GM13977 (cell line): ENCODE measurements at regions not wholly inside any gene's neighbourhood (a gene's known extent, or its start where the extent isn't known, plus 50 kb on each side); places are given as distances from the start of the nearest gene placed in this dataset.

Source experiments
- DNase-seq: peaks from one replicate; pipeline ENCODE4 v3.0.0; 2012; ENCODE audit warnings: low spot score
- CTCF ChIP-seq: IDR thresholded peaks from 2 replicates; pipeline ENCODE4 v1.5.1; 2012; ENCODE audit warnings: mild to moderate bottlenecking, control low read depth; ENCODE audit not compliant: insufficient read depth; ENCODE audit errors: extremely low read depth, missing control alignments
- in situ Hi-C: fragments of 300-500 bp; cut with MboI; formaldehyde crosslinking; loops from one replicate; pipeline ENCODE4 v1.12.0; 2022; ENCODE audit warnings: low sequenced_read_pairs, low pct_unique_long_range_greater_than_20kb, mixed read lengths, inconsistent platforms; ENCODE audit not compliant: unreplicated experiment

- in situ Hi-C loops: no loop called here
- no peak for TF ChIP-seq CTCF
- no peak for DNase-seq
Measured at GRCh38 chr2:58539973-58540372, 298.8 kb upstream of the FANCL start.

GRCh38 chr2:58535990-58536389, 294.9 kb upstream of the FANCL start:
- no peak for DNase-seq
- in situ Hi-C loops: no loop called here

GRCh38 chr2:58535182-58535581, 294.1 kb upstream of the FANCL start:
- DNase-seq: no peak
- in situ Hi-C loops: no loop called here
- no peak for TF ChIP-seq CTCF

More at GRCh38 chr2:58535990-58536389, 294.9 kb upstream of the FANCL start:
- no peak for TF ChIP-seq CTCF

- in situ Hi-C loops: no loop called here
- TF ChIP-seq CTCF: no peak
- no peak for DNase-seq
Measured at GRCh38 chr2:58533376-58533775, 292.3 kb upstream of the FANCL start.

- in situ Hi-C loops: no loop called here
- no peak for TF ChIP-seq CTCF
- no peak for DNase-seq
Measured at GRCh38 chr2:58532641-58533040, 291.5 kb upstream of the FANCL start.

GRCh38 chr2:58527647-58528046, 286.5 kb upstream of the FANCL start:
- in situ Hi-C loops: no loop called here
- no peak for DNase-seq
- no peak for TF ChIP-seq CTCF
